ENCODE measurements at regions not wholly inside any gene's neighbourhood (a gene's known extent, or its start where the extent isn't known, plus 50 kb on each side); places are given as distances from the start of the nearest gene placed in this dataset.

DNA sequence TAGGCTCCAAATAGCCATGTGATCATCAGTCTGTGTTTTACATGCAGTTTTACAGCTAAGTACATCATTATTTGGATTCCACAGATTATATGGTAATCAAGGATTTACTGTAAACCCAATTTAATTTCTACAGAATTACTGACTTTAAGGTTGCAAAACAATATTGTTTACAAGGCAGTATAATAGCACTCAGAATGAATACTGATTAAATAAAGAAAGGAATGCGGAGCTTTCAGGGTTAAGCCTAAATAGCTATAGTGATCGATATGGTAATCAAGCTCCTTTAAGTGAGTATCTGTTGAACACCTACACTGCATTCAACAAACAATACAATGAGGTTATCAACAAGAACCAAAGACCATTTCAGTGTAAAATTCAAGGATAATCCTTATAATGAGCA lies 64.3 kb downstream of the DMAC1 start (continued):
- TF ChIP-seq, protein P1, sequence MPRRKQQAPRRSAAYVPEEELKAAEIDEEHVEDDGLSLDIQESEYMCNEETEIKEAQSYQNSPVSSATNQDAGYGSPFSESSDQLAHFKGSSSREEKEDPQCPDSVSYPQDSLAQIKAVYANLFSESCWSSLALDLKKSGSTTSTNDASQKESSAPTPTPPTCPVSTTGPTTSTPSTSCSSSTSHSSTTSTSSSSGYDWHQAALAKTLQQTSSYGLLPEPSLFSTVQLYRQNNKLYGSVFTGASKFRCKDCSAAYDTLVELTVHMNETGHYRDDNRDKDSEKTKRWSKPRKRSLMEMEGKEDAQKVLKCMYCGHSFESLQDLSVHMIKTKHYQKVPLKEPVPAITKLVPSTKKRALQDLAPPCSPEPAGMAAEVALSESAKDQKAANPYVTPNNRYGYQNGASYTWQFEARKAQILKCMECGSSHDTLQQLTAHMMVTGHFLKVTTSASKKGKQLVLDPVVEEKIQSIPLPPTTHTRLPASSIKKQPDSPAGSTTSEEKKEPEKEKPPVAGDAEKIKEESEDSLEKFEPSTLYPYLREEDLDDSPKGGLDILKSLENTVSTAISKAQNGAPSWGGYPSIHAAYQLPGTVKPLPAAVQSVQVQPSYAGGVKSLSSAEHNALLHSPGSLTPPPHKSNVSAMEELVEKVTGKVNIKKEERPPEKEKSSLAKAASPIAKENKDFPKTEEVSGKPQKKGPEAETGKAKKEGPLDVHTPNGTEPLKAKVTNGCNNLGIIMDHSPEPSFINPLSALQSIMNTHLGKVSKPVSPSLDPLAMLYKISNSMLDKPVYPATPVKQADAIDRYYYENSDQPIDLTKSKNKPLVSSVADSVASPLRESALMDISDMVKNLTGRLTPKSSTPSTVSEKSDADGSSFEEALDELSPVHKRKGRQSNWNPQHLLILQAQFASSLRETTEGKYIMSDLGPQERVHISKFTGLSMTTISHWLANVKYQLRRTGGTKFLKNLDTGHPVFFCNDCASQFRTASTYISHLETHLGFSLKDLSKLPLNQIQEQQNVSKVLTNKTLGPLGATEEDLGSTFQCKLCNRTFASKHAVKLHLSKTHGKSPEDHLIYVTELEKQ (tag by site-specific recombination; IDR thresholded peaks at IDR 0.05; ENCODE audit: borderline replicate concordance), result no peak

DNA sequence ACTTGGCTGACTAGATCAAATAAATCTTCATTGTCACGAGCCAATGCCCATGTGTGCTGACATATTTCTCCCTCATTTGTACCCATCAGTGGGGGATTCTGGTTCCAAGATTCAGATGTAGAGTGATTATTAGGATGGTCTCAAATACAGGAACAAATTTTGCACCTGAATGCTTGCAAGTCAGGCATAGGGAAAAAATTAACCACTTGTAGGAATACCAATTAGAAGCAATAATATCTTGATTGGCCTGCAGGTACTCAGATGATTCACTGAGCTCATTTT lies 69.5 kb downstream of the DMAC1 start:
- ChIA-PET CTCF (no interaction called here), POLR2A (no interaction called here)
- TF ChIP-seq ZNF10 (tag by site-specific recombination; IDR thresholded peaks at IDR 0.05) (no peak), ZNF311 (tag by site-specific recombination; IDR thresholded peaks at IDR 0.05; ENCODE audit: borderline replicate concordance) (no peak), ZBTB17 (tag by site-specific recombination; IDR thresholded peaks at IDR 0.05) (no peak), ZNF394 (tag by site-specific recombination; IDR thresholded peaks at IDR 0.05; ENCODE audit: borderline replicate concordance) (no peak), ZBTB7A (tag by site-specific recombination; IDR thresholded peaks at IDR 0.05; ENCODE audit: low read depth) (no peak), ZNF529 (tag by site-specific recombination; IDR thresholded peaks at IDR 0.05; ENCODE audit: insufficient replicate concordance) (no peak)
- Histone ChIP-seq H3K4me1 (ENCODE audit: control insufficient read depth, insufficient read depth, low read length) (no peaks in the 10 kb centered on the region), H3K27ac (ENCODE audit: extremely low read depth, low read depth, low read length) (no peak overlapping the region), H3K36me3 (ENCODE audit: control insufficient read depth in 2 of 2, insufficient read depth in 1 of 2, low read length in 2 of 2) (no peaks in the 10 kb centered on the region), H3K9me3 (ENCODE audit: control insufficient read depth, insufficient read depth, low read depth, low read length) (no peaks in the 10 kb centered on the region), H3K4me3 (ENCODE audit: low read depth, low read length) (no peak overlapping the region)

DNA sequence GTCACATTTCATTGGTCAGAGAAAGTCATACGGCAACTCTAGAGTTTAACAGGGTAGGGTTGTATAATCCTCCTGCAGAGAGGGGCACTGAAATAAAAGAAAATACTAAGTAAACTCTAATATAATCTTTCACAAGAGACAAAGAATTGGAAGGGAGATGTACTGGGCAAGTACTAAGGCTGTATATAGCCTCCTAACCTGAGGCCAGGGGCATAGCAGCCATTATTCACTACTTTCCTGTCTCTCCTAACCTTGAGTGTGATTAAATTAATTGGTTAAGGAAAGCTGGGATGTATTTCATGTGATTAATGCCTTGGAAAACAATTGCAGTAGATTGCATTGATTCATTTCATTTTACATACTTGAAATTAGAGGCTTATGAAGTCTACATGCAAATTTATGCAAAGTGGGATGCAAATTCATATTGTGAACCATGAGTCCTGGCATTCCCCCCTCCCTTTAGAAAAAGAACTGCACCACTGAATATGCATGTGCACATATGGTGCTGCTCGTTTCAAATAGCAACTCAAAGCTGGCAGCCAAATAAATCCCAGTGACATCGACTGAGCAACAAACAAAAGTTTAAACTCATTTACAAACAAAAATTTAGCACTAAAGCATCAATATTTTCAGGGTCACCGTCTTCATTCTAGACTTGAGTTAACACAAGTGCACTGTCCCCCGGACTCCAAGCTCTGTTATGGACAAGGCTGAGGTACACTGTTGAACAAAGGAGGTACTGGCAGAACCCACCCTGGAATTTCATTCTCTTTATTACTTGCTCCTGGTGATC lies 70.0 kb downstream of the DMAC1 start:
- TF ChIP-seq, protein P2, sequence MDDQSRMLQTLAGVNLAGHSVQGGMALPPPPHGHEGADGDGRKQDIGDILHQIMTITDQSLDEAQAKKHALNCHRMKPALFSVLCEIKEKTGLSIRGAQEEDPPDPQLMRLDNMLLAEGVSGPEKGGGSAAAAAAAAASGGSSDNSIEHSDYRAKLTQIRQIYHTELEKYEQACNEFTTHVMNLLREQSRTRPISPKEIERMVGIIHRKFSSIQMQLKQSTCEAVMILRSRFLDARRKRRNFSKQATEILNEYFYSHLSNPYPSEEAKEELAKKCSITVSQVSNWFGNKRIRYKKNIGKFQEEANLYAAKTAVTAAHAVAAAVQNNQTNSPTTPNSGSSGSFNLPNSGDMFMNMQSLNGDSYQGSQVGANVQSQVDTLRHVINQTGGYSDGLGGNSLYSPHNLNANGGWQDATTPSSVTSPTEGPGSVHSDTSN (CRISPR knock-in tag; IDR thresholded peaks at IDR 0.05), result no peak
- TF ChIP-seq ZNF214 (tag by site-specific recombination; IDR thresholded peaks at IDR 0.05; ENCODE audit: borderline replicate concordance), result no peak
- TF ChIP-seq ZNF292 (tag by site-specific recombination; IDR thresholded peaks at IDR 0.05; ENCODE audit: borderline replicate concordance, low read depth), result no peak
- no peak for TF ChIP-seq ZNF184 (tag by site-specific recombination; IDR thresholded peaks at IDR 0.05)
- no peak for TF ChIP-seq ZNF548 (tag by site-specific recombination; IDR thresholded peaks at IDR 0.05)
- TF ChIP-seq ZNF514 (tag by site-specific recombination; IDR thresholded peaks at IDR 0.05), result no peak
- Histone ChIP-seq H3K9me3 (ENCODE audit: control insufficient read depth, insufficient read depth, low read depth, low read length) (no peaks in the 10 kb centered on the region), H3K27ac (ENCODE audit: extremely low read depth, low read depth, low read length) (no peak overlapping the region), H3K4me1 (ENCODE audit: control insufficient read depth, insufficient read depth, low read length) (no peaks in the 10 kb centered on the region), H3K36me3 (ENCODE audit: control insufficient read depth in 2 of 2, insufficient read depth in 1 of 2, low read length in 2 of 2) (no peaks in the 10 kb centered on the region), H3K4me3 (ENCODE audit: low read depth, low read length) (no peak overlapping the region)
- ChIA-PET POLR2A (no interaction called here), CTCF (no interaction called here)

DNA sequence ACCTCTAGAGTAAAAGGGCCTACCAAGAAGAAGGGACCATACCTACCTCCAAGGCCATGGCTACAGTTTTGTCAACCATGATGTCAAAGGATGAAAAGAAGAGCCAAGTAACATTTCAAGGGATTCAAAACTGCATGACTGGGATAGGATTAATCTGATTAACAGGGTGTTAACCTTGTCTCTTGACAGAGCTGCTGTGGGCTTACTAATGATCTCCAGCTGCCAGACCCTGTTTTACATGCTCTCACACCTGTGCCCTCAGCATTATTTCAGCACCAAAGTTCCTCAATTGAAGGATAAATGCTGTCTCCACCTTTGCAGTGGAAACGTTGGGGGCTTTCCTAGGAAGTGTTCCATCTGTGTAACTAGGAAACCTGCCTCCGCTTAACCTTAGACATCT lies 78.3 kb downstream of the DMAC1 start:
- POLR2A ChIA-PET, result no interaction called here
- Histone ChIP-seq H3K36me3 (ENCODE audit: control insufficient read depth in 2 of 2, insufficient read depth in 1 of 2, low read length in 2 of 2) (no peaks in the 10 kb centered on the region), H3K4me1 (ENCODE audit: control insufficient read depth, insufficient read depth, low read length) (no peaks in the 10 kb centered on the region), H3K9me3 (ENCODE audit: control insufficient read depth, insufficient read depth, low read depth, low read length) (no peaks in the 10 kb centered on the region), H3K27ac (ENCODE audit: extremely low read depth, low read depth, low read length) (no peak overlapping the region), H3K4me3 (ENCODE audit: low read depth, low read length) (no peak overlapping the region)
- CTCF ChIA-PET, result interaction anchor here (0.6 kb wide), 1 partner anchor 1241 kb away, joined by 3 read pairs; no protein-coding TSS in a partner anchor
- TF ChIP-seq ZNF114 (tag by site-specific recombination; IDR thresholded peaks at IDR 0.05), result no peak
- TF ChIP-seq, protein P3, sequence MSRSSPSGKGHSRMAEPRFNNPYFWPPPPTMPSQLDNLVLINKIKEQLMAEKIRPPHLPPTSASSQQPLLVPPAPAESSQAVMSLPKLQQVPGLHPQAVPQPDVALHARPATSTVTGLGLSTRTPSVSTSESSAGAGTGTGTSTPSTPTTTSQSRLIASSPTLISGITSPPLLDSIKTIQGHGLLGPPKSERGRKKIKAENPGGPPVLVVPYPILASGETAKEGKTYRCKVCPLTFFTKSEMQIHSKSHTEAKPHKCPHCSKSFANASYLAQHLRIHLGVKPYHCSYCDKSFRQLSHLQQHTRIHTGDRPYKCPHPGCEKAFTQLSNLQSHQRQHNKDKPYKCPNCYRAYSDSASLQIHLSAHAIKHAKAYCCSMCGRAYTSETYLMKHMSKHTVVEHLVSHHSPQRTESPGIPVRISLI (tag by site-specific recombination; IDR thresholded peaks at IDR 0.05), result no peak
- TF ChIP-seq, protein P4, sequence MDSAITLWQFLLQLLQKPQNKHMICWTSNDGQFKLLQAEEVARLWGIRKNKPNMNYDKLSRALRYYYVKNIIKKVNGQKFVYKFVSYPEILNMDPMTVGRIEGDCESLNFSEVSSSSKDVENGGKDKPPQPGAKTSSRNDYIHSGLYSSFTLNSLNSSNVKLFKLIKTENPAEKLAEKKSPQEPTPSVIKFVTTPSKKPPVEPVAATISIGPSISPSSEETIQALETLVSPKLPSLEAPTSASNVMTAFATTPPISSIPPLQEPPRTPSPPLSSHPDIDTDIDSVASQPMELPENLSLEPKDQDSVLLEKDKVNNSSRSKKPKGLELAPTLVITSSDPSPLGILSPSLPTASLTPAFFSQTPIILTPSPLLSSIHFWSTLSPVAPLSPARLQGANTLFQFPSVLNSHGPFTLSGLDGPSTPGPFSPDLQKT (IDR thresholded peaks at IDR 0.05; ENCODE audit: borderline replicate concordance, low read depth, low read length), result no peak
- TF ChIP-seq ZNF621 (tag by site-specific recombination; IDR thresholded peaks at IDR 0.05), result no peak
- TF ChIP-seq, protein P5, sequence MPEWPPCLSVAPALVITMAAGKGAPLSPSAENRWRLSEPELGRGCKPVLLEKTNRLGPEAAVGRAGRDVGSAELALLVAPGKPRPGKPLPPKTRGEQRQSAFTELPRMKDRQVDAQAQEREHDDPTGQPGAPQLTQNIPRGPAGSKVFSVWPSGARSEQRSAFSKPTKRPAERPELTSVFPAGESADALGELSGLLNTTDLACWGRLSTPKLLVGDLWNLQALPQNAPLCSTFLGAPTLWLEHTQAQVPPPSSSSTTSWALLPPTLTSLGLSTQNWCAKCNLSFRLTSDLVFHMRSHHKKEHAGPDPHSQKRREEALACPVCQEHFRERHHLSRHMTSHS (tag by site-specific recombination; IDR thresholded peaks at IDR 0.05), result no peak
- no peak for TF ChIP-seq PRDM1 (tag by site-specific recombination; IDR thresholded peaks at IDR 0.05)
- no peak for TF ChIP-seq ZFP69B (tag by site-specific recombination; IDR thresholded peaks at IDR 0.05)

Measured in HEK293 (cell line).